Fibroblast of skin of left quadriceps (primary cell): ENCODE measurements at regions not wholly inside any gene's neighbourhood (a gene's known extent, or its start where the extent isn't known, plus 50 kb on each side); places are given as distances from the start of the nearest gene placed in this dataset.

ENCODE experiments used
- DNase-seq, 2 experiments: peaks; one replicate each; pipeline ENCODE4 v3.0.0-alpha.2; 2013; ENCODE audit warnings: low read depth in 2 of 2

DNA sequence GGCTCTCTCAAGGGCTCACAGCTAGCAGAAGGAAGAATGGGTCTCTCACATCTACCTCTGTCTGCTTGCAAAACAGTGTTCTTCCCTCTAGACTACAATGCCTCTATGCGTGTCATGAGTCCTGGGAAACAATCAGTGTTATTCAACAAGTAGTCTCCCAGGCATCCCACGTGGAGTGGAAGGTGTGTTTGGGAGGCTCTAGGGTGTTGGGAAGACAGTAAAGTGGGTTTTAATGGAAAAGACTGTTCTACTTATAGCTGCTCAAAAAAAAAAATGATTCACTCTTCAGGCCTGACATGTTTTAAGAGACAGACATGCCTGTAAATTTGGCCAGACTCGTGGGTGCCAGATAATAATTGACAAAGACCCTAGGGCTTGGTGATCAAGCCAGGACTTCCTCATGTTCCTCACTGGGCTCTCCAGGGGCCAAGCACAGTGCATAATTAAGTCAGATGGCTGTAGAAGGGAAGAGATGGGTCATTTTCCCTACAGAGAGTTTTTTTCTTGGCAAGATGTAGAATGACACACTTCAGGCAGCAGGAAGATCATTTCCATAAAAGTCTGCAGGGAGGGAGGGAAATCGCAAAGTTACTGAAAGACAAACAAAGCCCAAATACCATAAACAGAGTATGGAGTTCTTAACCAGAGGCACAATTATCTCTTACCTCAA is 246.4 kb downstream of the ACTL7B start:
- peak; percentile 80 to 81 for DNase-seq

DNA sequence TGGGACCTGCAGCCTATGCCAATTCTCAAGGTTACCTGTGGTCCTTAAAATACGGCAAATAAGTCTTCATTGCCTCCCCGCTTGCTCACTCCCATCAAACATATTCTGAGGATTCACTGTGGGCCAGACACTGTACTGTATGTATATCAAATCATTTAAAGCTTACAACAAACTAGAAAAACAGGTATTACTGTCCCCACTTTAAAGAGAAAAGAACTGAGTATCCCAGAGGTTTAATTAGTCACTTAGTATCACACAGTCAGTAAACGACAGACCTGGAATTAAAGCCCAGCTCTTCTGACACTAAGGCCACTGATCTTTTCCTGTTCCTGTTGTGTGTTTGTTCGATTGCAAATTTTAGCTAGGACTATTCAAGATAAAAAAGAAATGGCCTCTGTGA is 248.2 kb downstream of the ACTL7B start:
- no peak for DNase-seq

DNA sequence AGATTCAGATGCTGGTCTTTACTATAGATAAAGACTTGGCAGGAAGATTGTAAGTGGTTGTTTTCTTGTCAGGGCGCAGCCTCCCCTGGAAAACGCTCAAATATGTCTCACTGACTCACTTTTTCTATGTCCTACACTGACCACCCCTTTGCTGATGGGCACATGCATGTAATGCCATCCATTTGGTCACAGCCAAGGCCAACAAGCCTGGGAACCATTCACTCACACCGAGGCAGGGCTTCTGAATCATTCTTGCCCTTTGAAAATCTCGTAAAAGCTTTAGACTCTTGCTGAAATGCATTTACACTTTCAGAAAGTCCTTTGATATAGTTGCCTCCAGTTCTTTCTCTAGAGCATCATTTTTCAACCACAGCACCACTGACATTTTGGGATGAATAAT is 249.4 kb downstream of the ACTL7B start:
- DNase-seq = no peak

DNA sequence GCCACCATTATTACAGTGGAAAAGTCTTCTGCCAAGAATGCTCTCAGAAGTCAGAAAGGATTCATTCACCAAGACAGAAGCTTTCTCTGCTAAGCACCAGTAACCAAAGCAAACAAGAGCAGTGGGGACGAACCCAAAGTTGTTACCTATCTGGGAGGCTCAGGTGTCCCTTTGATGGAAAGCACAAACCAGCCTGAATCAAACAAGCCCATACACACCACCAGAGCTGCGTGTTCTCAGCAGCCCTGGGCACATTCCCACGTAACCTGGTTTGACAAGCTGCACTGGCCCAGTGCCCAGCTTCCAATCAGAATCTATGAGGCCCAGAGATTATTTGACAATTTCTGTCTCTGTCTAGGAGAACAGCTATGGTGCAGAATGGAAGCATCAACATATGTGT is 252.6 kb downstream of the ACTL7B start:
- DNase-seq = no peak

DNA sequence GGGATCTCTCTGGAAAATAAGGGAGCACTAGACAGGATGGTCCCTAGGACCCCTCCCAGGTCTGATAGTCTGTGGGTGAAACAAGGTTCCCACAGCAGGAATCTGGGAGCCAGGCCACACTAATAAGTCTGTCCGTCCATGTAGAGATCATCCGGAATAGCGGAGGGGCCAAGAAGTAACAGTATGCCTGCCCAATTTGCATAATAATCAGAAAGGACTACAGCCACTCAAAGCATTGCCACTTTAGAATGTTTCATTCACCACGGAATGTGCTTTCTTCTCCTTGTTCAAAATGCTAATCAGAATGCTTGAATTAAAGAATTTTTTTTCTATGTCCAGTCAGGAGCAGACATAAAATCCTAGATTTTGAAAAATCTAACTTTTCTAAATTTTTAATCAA is 254.9 kb downstream of the ACTL7B start:
- no peak for DNase-seq

DNA sequence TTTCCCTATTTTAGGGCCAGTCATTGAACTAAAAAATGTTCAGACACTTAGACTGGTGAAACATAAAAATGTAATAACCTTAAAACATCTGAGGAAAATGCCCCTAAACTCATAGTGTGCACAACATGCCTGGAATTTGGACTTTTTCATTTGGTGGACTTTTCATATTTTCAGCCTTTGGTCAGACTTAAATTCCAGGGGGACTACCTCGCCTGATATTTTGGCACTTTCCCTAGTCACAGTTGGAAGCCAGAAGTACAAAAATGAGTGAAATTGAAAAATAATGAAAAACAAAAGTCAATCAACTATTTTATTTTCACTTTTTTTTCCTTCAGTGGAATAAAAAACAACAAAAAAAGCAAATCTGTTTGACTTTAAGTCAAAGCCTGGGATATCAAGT is 256.2 kb downstream of the ACTL7B start:
- DNase-seq = peak; percentile 22

DNA sequence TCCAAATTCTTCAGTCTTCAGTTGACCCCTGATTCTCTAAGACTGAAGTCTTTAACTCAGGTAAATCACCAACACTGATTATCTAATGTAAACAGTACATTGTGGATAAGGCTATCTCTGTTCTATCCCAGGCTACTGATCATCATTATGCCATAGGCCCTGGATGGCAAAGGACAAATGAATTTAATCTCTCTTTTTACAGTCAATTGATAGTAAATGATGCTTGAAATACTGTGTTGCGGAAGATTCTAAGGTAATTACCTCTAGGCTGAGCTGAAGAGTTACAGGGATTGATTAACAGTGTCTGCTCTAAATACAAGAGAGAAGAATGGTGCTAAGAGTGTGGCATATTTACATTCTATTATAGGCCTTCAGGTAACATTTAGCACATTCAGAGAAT is 264.7 kb downstream of the ACTL7B start:
- DNase-seq = no peak

DNA sequence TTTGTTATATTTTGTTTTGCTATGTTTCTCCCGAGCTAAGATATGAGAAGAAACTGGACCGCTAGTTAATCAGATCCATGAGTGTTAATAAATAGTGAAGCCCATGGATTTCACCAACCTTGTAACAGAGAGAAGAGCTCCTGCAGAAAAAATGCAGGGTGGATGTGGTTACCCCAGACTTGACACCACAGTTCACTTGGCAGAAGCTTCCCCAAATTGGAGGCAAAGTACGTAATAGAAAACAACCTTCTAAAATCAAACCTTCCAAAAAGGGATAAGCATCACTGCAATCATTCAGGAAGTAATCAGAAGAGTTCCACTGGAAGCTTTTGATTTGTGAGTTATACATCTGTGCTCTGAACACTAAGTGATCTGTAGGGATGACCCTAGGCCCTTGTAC is 267.5 kb downstream of the ACTL7B start:
- DNase-seq = no peak

DNA sequence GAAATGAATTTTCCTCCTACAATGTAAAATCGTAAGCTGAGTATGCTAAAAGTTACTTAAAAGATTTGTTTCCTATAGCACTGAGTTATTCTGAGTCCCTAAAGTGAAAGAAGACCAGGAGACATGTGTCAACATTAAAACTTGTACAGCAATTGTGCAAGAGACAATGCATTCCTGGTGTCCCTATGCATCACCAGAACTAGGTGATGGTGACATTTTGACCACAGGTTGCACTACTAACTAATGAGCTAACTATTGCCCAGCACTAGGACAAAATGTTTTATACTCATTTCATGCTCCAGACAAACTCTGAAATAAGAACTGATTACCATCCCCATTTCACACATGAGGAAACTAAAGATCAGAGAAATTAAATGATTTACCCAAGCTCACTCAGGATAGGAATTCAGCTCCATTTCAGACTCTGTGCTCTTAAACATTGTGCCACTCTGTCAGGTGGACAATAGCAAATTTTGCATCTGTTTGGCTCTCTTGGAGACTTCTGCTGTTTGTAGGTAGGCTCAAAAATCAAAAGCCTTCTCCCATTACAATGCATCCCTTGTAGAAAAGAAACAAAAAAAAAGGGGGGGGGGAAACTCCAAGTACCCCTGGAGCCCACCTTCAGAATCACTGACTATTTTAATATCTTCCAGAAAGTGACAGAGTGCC is 269.2 kb downstream of the ACTL7B start:
- no peak for DNase-seq

DNA sequence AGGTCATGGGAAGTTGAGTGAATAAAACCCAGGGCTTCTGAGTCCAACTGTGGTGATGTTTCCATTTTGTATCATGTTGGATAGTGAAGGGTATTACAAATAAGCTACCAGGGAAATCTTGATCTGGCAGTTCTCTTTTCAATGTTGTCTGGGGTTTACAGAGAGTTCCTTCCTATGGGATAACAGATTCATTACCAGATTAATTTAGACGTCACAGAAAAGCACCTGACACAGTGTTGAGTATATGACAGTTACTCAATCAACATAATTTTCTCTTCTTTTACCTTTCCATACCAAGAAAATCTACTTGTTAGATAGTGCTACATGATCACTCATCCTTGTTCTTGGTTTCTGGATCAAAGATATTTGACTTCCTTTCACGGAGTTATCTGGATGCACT is 270.9 kb downstream of the ACTL7B start:
- DNase-seq = no peak

DNA sequence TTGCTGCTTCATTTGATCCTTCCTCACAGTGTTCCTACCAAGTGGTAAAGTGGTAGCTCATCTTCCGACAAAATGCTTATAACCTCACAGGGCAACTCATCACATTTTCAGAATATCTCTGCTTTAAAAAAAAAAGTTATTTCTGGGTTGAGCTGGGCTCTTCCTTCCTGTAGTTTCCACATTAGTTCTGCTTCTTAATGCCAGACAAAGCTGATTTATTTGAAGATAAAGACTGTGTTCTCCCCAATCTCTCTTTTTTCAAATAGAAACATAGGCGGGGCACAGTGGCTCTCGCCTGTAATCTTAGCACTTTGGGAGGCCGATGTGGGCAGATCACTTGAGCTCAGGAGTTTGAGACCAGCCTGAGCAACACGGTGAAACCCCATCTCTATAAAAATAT is 273.1 kb downstream of the ACTL7B start:
- DNase-seq = no peak

DNA sequence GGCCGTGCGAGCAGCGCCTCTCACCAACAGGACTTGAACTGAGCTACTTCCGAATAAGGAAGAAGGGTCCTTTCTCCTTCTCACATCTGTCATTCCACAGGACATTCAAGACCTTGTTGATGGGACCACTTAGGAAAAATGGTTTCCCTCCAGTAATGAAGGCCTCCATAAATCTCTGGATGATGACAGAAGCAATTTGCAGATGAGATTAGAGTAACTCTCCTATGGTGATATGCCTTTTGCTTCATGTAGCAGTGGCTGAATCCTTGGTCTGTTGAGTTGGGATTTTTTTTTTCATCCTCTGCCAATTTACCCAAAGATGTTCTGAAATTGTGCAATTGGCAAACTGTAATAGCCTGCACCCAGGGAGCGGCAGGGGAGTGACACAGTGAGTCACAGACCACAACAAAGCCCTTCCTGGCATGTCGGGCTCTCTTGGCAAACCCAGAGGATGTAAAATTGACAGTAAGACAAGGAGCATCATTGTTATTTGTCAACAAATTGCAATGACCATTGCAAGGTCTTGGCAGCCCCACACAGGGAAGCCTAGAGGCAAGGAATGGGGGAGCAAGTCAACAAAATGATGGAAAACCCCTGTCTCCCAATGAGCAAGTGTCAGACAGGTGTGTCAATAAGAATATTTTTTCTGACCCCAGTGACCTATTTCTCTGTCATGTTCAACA is 275.9 kb downstream of the ACTL7B start:
- no peak for DNase-seq

DNA sequence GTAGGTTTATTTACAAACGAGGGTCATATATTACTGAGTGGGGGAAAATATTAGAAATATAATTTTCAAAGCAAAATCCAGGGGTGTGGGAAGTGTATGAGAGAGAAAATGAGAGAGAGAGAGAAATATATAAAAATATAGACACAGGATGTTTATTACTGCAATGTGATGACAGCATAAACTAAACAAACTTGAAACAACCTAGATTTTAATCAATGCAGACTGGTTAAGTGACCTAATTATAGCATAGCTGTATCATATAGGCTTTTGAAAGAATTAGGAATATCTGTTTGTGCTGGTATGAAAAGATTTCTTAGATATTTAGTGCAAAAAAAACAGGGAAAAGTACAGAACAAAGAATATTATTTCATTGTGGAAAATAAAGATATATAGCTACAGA is 280.5 kb downstream of the ACTL7B start:
- no peak for DNase-seq

DNA sequence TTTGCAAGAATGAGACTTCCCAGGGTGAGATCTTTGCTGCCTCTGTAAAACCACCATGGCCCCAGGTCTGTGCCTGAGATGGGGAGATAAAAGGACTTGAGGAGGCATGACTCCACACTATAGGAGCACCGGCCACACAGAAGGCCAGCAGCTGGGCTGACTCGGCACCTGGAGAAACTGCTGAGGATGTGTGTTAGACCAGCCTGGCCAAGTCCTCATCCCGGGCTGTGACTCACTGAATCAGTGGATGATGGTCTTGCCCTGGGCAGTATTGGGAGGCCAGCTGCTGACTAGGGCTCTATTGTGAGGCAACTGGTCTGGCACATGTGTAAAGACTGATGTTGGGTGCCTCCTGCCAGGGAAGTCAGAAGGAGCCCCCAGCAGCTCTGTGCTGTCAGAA is 286.2 kb downstream of the ACTL7B start:
- DNase-seq = peak in 1 of 2 experiments; percentile 8

DNA sequence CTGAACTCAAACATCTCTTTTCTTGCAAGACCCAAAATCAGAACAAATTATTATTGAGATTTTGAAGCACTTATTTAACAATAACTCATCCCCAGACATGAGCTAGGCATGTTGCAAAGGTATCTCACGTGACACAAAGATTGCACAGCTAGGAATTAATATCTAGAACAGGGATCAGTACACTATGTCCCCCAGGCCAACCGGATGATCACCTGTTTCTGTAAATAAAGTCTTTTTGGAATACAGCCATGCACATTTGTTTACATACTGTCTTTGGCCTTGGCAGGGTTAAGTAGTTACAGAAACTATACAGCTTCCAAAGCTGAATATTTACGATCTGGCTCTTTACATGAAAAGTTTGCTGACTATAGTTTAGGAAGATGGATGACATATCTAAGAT is 287.7 kb downstream of the ACTL7B start:
- no peak for DNase-seq

DNA sequence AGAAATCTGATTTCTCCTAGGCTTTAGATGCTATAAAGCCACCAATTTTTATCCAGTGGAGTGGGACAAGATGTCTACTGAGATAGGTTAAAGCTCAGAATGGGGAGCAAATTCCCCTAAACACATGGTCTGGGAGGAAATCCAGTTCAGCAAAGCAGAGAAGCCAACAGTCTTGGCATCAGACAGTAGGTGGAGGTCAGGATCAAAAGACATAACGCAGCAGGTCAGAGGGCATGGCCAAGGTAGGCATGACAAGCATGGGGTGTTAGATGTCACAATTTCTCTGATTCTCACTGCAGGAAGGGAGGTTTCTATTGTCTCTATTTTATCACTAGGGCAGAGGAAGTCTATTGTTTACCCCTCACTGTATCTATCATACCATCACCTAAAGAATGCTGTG is 288.2 kb downstream of the ACTL7B start:
- no peak for DNase-seq

DNA sequence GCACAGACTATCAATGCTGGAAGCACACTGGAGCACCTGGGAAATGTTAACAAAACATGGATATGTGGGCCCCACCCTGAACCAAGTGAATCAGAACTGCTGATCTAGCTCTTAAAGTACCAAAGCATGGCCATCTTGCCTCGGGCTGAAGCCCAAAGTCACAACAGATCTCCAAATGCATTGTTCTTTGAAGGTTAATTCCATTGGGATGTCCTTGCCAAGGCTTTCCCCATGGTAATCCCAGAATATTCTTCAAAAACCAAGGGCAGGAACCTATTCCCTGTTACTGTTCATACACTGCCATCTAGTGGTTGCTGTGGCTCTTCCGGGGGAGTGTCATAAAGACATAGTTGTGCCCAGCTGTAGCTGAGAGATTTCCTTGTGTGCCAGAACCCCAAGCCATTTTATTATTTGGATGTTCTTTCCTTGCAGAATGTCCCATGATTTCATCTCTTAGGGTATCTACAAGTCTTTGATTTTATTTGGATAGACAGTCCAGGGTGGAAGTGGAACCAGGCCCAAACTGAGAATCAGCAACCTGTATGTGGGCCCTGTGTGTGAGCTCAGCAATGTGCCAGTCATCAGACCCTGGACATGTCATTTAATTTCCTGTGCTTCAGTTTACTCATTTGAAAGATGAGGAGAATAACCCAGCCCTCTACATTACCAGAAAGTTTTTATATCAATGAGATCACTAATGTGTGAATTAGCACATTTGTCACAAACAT is 290.0 kb downstream of the ACTL7B start:
- DNase-seq = peak; percentile 81 to 82

DNA sequence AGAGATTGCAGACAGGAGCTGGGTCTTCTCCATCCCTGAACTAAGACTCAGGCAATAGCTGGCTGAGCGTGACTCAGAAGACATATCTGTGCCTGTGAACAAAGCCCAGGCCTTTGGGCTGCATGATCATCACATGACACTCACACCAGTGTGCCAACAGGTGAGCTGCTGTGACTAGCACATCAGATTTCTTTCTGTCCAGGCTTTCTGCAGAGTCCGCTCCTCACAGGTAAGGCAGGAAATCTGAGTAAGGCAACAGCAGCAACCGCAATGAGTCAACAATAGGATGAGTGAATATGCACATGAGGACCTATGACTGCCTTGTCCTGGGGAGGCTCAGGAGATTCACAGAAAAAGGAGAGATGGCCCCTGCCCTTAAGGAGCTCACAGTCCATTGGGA is 293.6 kb downstream of the ACTL7B start:
- no peak for DNase-seq

DNA sequence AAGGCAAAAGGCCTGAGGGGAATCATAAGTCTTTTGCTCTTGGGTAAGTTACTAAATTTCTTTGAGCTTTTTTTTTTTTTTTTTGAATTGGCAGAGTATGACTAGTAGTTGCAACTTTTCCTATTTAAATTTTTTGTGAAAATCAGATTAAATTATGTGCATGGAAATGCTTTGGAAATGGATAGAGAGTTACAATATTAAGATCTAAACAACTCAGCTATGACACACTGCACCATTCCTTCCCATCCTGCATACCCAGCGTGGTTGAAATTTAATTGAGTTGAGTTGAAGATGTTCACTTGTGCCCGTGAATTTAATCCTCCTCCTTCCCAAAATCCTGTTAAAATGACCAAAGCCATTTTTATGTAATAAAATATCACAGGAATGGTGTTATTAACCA is 296.4 kb downstream of the ACTL7B start:
- DNase-seq = no peak

DNA sequence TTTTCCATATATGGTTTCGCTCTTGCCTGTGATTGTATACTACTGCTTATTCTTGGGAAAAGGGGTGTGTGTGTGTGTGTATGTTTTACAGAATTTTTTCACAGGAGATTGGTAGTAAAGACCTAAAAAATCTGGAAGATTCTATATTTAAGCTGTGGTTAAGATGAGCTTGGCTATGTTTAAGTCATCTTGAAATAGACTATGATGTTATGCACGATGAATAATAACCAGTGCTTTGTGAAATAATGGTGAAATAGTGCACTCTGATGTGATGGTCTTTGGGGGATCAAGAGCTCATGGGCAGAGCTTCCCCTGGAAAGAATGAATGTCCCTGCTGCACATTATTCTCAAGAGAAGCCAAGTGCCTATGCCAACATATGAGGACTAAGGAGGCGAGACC is 301.0 kb downstream of the ACTL7B start:
- no peak for DNase-seq

DNA sequence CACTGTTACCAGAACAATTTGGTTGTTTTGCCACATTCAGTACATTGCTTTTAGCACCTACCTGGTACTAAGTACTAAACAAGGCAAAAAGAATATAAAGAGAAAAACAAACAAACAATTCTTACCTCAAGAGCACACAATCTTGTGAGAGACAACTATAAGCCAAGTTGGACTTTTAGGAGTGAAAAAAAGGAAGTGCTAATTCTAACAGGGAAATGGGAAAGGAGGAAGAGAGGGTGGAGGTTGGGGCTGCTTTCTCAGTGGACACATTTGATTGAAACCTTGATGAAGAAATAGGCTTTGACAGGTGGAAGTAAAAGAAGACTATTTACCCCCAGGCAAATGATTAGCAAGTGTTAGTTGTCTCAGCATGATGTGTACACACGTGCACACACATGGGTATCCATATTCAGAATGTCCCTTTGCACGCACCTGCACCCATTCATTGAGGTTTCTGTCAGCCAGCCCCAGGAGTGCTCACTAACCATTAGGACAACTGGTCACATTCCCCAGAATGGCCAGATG is 302.6 kb downstream of the ACTL7B start:
- no peak for DNase-seq

DNA sequence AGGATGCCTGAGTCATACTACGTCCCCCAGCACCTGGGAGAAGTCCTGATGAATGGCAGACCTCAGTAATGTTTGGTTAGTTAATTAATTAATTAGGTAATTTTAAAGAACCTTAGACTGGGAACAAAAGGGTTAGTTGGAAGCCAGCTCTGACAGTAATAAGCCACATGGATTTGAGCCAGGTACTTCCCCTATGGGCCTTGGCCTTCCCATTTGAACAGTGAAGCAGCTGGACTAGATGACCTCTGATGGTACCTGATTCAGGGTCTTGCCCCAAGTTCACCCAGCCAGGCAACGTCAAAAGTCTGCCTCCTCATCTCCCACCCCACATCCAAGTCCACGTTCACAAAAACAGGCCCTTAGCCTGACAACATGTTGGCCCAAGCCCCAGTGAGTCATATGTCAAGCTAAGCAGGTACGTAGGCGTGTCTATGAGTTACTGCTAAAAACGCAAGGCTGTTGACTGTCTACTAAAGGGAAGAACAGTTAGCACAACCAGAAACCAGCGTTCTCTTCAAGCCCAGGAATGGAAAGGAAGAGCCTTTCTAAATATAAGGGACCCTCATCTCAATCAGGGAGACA is 303.2 kb downstream of the ACTL7B start:
- DNase-seq = no peak
